Gastroesophageal sphincter (tissue), 3 donors: ENCODE measurements at regions not wholly inside any gene's neighbourhood (a gene's known extent, or its start where the extent isn't known, plus 50 kb on each side); places are given as distances from the start of the nearest gene placed in this dataset.

Experiments used
- POLR2A ChIP-seq, 2 donors: fragments of 450-650 bp; IDR thresholded peaks; one replicate each; pipeline ENCODE4 v1.6.1; 2017; ENCODE audit warnings: antibody characterized with exemption in 2 of 2, mild to moderate bottlenecking in 2 of 2, moderate library complexity in 1 of 2
- TF ChIP-seq, protein P1 (sequence below), 4 experiments: fragments of 200-600 bp in 2 of 4; fragments of 450-650 bp in 2 of 4; sonication (generic) in 1 of 4; IDR thresholded peaks; one replicate each; pipeline ENCODE4 v1.5.1; 2017 to 2019; ENCODE audit warnings: antibody characterized with exemption in 4 of 4, mild to moderate bottlenecking in 2 of 4, moderate library complexity in 2 of 4

DNA sequence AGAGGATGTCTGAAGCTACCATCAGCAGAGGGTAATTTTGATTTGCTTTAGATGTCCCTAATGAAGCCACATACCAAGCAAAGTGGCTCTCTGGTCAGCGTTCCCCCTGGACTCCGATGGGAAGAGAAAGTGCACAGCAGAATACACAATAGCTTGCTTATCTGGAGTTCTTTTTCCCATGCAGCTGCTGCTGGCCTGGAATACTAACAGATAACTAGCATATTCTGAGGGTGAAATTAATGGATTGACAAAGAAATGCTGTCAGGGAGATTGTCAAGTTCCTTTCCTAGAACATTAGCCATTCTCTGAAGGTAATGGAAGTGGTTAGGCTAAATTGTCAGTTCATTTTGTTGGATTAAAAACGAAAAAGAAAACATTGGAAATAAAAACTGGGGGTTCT lies 391.3 kb downstream of the FLRT2 start:
- TF ChIP-seq, protein P1, sequence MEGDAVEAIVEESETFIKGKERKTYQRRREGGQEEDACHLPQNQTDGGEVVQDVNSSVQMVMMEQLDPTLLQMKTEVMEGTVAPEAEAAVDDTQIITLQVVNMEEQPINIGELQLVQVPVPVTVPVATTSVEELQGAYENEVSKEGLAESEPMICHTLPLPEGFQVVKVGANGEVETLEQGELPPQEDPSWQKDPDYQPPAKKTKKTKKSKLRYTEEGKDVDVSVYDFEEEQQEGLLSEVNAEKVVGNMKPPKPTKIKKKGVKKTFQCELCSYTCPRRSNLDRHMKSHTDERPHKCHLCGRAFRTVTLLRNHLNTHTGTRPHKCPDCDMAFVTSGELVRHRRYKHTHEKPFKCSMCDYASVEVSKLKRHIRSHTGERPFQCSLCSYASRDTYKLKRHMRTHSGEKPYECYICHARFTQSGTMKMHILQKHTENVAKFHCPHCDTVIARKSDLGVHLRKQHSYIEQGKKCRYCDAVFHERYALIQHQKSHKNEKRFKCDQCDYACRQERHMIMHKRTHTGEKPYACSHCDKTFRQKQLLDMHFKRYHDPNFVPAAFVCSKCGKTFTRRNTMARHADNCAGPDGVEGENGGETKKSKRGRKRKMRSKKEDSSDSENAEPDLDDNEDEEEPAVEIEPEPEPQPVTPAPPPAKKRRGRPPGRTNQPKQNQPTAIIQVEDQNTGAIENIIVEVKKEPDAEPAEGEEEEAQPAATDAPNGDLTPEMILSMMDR (IDR thresholded peaks at IDR 0.05), result no peak
- no peak for TF ChIP-seq POLR2A (IDR thresholded peaks at IDR 0.05)
